Endothelial cell of umbilical vein (primary cell): ENCODE measurements at regions not wholly inside any gene's neighbourhood (a gene's known extent, or its start where the extent isn't known, plus 50 kb on each side); places are given as distances from the start of the nearest gene placed in this dataset.

ENCODE experiments used
- BruUV-seq: library from RNA; stranded (reverse); fragments of 400-500 nt; replicated peaks from 2 replicates; lab custom pipeline; 2021; lab: Mats Ljungman, UMichigan
- CTCF ChIA-PET: fragments of 300-600, 350-600 bp; sonication (Branson Sonifier 250); formaldehyde crosslinking; loops from one replicate; lab custom pipeline; 2021; ENCODE audit warnings: antibody characterized with exemption, inconsistent platforms; lab: Charles Lee
- POLR2A ChIA-PET: fragments of 300-600, 350-600 bp; sonication (Branson Sonifier 250); formaldehyde crosslinking; loops from one replicate; lab custom pipeline; 2021; ENCODE audit warnings: antibody characterized with exemption, inconsistent platforms; lab: Charles Lee
- DNase-seq: peaks from one replicate; pipeline ENCODE4 v3.0.0-alpha.2; 2011; ENCODE audit warnings: low read depth, low spot score
- FAIRE-seq: peaks from 2 replicates; lab custom pipeline; 2011; peaks lifted over from hg19 to GRCh38; lab: Jason Lieb, UNC
- H2AFZ ChIP-seq: 2 replicates; pipeline ENCODE4 v1.6.0; 2012; ENCODE audit warnings: low read depth, low read length, control low read depth, inconsistent platforms
- H3K27ac ChIP-seq: 2 replicates; pipeline ENCODE4 v1.5.1; 2011; ENCODE audit warnings: low read depth, mild to moderate bottlenecking, control low read depth, low read length, moderate library complexity; ENCODE audit not compliant: insufficient read depth
- H3K27me3 ChIP-seq, 2 experiments: 2 replicates each; pipeline versions ENCODE4 v1.6.0 to v1.6.1; 2011; ENCODE audit warnings: low read length in 2 of 2, mixed read lengths in 1 of 2; ENCODE audit not compliant: control insufficient read depth in 2 of 2, insufficient read depth in 2 of 2
- H3K36me3 ChIP-seq, 2 experiments: 2 replicates in 1 of 2; 3 replicates in 1 of 2; pipeline ENCODE4 v1.5.1; 2011; ENCODE audit warnings: low read length in 2 of 2, mild to moderate bottlenecking in 1 of 2, moderate library complexity in 1 of 2; ENCODE audit not compliant: control insufficient read depth in 2 of 2, insufficient read depth in 2 of 2; ENCODE audit errors: extremely low read depth in 1 of 2
- H3K4me1 ChIP-seq: 3 replicates; pipeline ENCODE4 v1.5.1; 2011; ENCODE audit warnings: mild to moderate bottlenecking, low read length; ENCODE audit not compliant: control insufficient read depth, insufficient read depth; ENCODE audit errors: extremely low read depth
- H3K4me2 ChIP-seq: 2 replicates; pipeline ENCODE4 v1.6.1; 2011; ENCODE audit warnings: low read length, control low read depth, mixed read lengths; ENCODE audit not compliant: insufficient read depth
- H3K4me3 ChIP-seq, 3 experiments: fragments of 200-600 bp in 1 of 3; sonication (generic), shearing (Covaris generic) in 1 of 3; replicated peaks in 1 of 3; 2 replicates each; pipeline ENCODE4 v1.5.1; 2011 to 2016; ENCODE audit warnings: control low read depth in 3 of 3, low read length in 3 of 3, mild to moderate bottlenecking in 2 of 3, inconsistent platforms in 1 of 3, low read depth in 1 of 3, moderate library complexity in 1 of 3; ENCODE audit not compliant: insufficient read depth in 1 of 3
- H3K79me2 ChIP-seq: 2 replicates; pipeline ENCODE4 v1.6.0; 2012; ENCODE audit warnings: low read length, inconsistent platforms; ENCODE audit not compliant: control insufficient read depth, insufficient read depth
- H3K9ac ChIP-seq: replicated peaks from 2 replicates; pipeline ENCODE3; 2011; ENCODE audit warnings: low read length, control low read depth; ENCODE audit not compliant: insufficient read depth; ENCODE audit errors: extremely low read depth
- H3K9me1 ChIP-seq: replicated peaks from 3 replicates; pipeline ENCODE4 v1.6.0; 2011; ENCODE audit warnings: mild to moderate bottlenecking, low read length; ENCODE audit not compliant: control insufficient read depth, insufficient read depth; ENCODE audit errors: extremely low read depth
- H3K9me3 ChIP-seq: replicated peaks from 2 replicates; pipeline ENCODE4 v1.5.1; 2012; ENCODE audit warnings: low read length, inconsistent platforms; ENCODE audit not compliant: control insufficient read depth, insufficient read depth
- H4K20me1 ChIP-seq: replicated peaks from 2 replicates; pipeline ENCODE3; 2011; ENCODE audit warnings: mild to moderate bottlenecking, low read length; ENCODE audit not compliant: control insufficient read depth, insufficient read depth; ENCODE audit errors: extremely low read depth
- CTCF ChIP-seq, 2 donors: IDR thresholded peaks; 1 replicate in 1 of 2; 2 replicates in 1 of 2; pipeline ENCODE4 v1.5.1; 2011; ENCODE audit warnings: low read length in 2 of 2, mild to moderate bottlenecking in 2 of 2, moderate library complexity in 2 of 2, control low read depth in 1 of 2, inconsistent platforms in 1 of 2, low read depth in 1 of 2; ENCODE audit not compliant: insufficient read depth in 1 of 2; ENCODE audit errors: extremely low read depth in 1 of 2
- EZH2 ChIP-seq: IDR thresholded peaks from 2 replicates; pipeline ENCODE4 v1.6.1; 2012; ENCODE audit warnings: borderline replicate concordance, low read depth, mild to moderate bottlenecking, moderate library complexity, low read length, inconsistent platforms; ENCODE audit not compliant: severe bottlenecking
- GATA2 ChIP-seq: IDR thresholded peaks from 2 replicates; pipeline ENCODE4 v1.7.0; 2011; ENCODE audit warnings: low read depth, mild to moderate bottlenecking, moderate library complexity, mixed read lengths, low read length; ENCODE audit not compliant: insufficient read length, insufficient read depth
- JUN ChIP-seq: IDR thresholded peaks from 2 replicates; pipeline ENCODE4 v1.6.1; 2011; ENCODE audit warnings: borderline replicate concordance, low read depth; ENCODE audit not compliant: insufficient read length, insufficient read depth
- MYC ChIP-seq: IDR thresholded peaks from one replicate; pipeline ENCODE4 v1.6.1; 2011; ENCODE audit warnings: mild to moderate bottlenecking, low read depth, low read length
- POLR2A ChIP-seq: IDR thresholded peaks from 2 replicates; pipeline ENCODE4 v1.6.1; 2012; ENCODE audit warnings: low read depth, mild to moderate bottlenecking, control low read depth, low read length
- POLR2AphosphoS5 ChIP-seq: IDR thresholded peaks from 2 replicates; pipeline ENCODE4 v1.6.1; 2012; ENCODE audit warnings: low read depth, mild to moderate bottlenecking, control low read depth, low read length, moderate library complexity; ENCODE audit not compliant: insufficient read depth
- dilution Hi-C: fragments of 300-500 bp; cut with MboI; formaldehyde crosslinking; loops from one replicate; pipeline ENCODE4 v1.15.0; 2019; ENCODE audit warnings: low sequenced_read_pairs; ENCODE audit not compliant: extremely low pct_ligation_motif_present
- intact Hi-C: fragments of 100-400 bp; cut with micrococcal nuclease; formaldehyde crosslinking; loops from one replicate; pipeline ENCODE4 v1.10.0; 2022
- TF ChIP-seq, protein P1 (sequence below): IDR thresholded peaks from 2 replicates; pipeline ENCODE4 v1.6.1; 2011; ENCODE audit not compliant: insufficient read depth, insufficient read length

GRCh38 chr6:137708481-137708880, 158.6 kb upstream of the TNFAIP3 start:
- Histone ChIP-seq H3K27me3 (no peaks in the 10 kb centered on the region), H3K9me1 (no peaks in the 10 kb centered on the region), H3K9ac (no peak overlapping the region), H4K20me1 (no peaks in the 10 kb centered on the region), H3K4me1 (peaks cover 4% of the 10 kb centered on the region), H3K79me2 (no peaks in the 10 kb centered on the region), H3K27ac (no peak overlapping the region), H2AFZ (no peak overlapping the region), H3K4me3 (no peak overlapping the region), H3K4me2 (no peak overlapping the region), H3K36me3 (no peaks in the 10 kb centered on the region), H3K9me3 (no peaks in the 10 kb centered on the region)
- dilution Hi-C loops = no loop called here
- TF ChIP-seq GATA2 (no peak), EZH2 (no peak), POLR2A (no peak)
- BruUV-seq = no TSS peak
- ChIA-PET POLR2A (no interaction called here), CTCF (interaction anchor here (0.7 to 3.5 kb wide), 55 partner anchors 8 to 408 kb away, joined by 3 to 103 read pairs (median 4); partner anchors contain the start of gene TNFAIP3)
- intact Hi-C loops = loop anchor here (1.0 to 5.0 kb wide), 6 partner anchors 94 to 401 kb away; partner anchors contain the start of gene TNFAIP3
- DNase-seq = no peak
- no peak for FAIRE-seq

GRCh38 chr6:137709424-137710236, 157.4 kb upstream of the TNFAIP3 start:
- Histone ChIP-seq H3K36me3 (no peaks in the 10 kb centered on the region), H3K4me2 (no peak overlapping the region), H3K9me1 (no peaks in the 10 kb centered on the region), H3K79me2 (no peaks in the 10 kb centered on the region), H4K20me1 (no peaks in the 10 kb centered on the region), H3K9ac (no peak overlapping the region), H3K9me3 (no peaks in the 10 kb centered on the region), H2AFZ (no peak overlapping the region), H3K4me1 (peaks cover 4% of the 10 kb centered on the region), H3K27me3 (no peaks in the 10 kb centered on the region), H3K27ac (no peak overlapping the region), H3K4me3 (no peak overlapping the region)
- TF ChIP-seq POLR2AphosphoS5 = no peak
- no peak for TF ChIP-seq JUN
- no peak for TF ChIP-seq MYC
- TF ChIP-seq POLR2A = no peak
- no peak for TF ChIP-seq EZH2
- no peak for TF ChIP-seq CTCF (IDR thresholded peaks at IDR 0.05; ENCODE audit: extremely low read depth in 1 of 2, insufficient read depth in 1 of 2, low read depth in 1 of 2, low read length in 2 of 2)
- TF ChIP-seq, protein P1, sequence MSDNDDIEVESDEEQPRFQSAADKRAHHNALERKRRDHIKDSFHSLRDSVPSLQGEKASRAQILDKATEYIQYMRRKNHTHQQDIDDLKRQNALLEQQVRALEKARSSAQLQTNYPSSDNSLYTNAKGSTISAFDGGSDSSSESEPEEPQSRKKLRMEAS = no peak
- TF ChIP-seq GATA2 = no peak
- no peak for DNase-seq
- no peak for FAIRE-seq
- CTCF ChIA-PET = interaction anchor here (1.0 to 3.5 kb wide), 14 partner anchors 12 to 294 kb away, joined by 4 to 103 read pairs (median 20); partner anchors contain the start of gene TNFAIP3
- dilution Hi-C loops = no loop called here
- BruUV-seq = no TSS peak
- POLR2A ChIA-PET = no interaction called here
- intact Hi-C loops = loop anchor here (5.0 kb wide), 2 partner anchors 93 to 143 kb away; no protein-coding TSS in a partner anchor
